ENCODE measurements at regions not wholly inside any gene's neighbourhood (a gene's known extent, or its start where the extent isn't known, plus 50 kb on each side); places are given as distances from the start of the nearest gene placed in this dataset.

GRCh38 chr4:159043861-159044260 lies 59.0 kb upstream of the RAPGEF2 start:
- no peak for DNase-seq (ENCODE audit: low spot score)
- no peak for TF ChIP-seq CTCF (IDR thresholded peaks at IDR 0.05)
- no peaks in the 10 kb centered on the region for H3K36me3 Mint-ChIP-seq (ENCODE audit: low read depth)
- H3K27me3 Mint-ChIP-seq (ENCODE audit: low read depth): no peaks in the 10 kb centered on the region
- no peaks in the 10 kb centered on the region for H3K9me3 Mint-ChIP-seq (ENCODE audit: low read depth)
- no peak overlapping the region for H3K4me3 Mint-ChIP-seq (ENCODE audit: unreplicated experiment)
- peaks cover 21% of the 10 kb centered on the region for H3K4me1 Mint-ChIP-seq (ENCODE audit: low read depth)
- no peak overlapping the region for H3K27ac Mint-ChIP-seq (ENCODE audit: unreplicated experiment)

GRCh38 chr4:159045321-159045720 lies 57.6 kb upstream of the RAPGEF2 start:
- no peak for DNase-seq (ENCODE audit: low spot score)
- no peaks in the 10 kb centered on the region for H3K36me3 Mint-ChIP-seq (ENCODE audit: low read depth)
- no peaks in the 10 kb centered on the region for H3K9me3 Mint-ChIP-seq (ENCODE audit: low read depth)
- H3K4me3 Mint-ChIP-seq (ENCODE audit: unreplicated experiment): no peak overlapping the region
- TF ChIP-seq CTCF (IDR thresholded peaks at IDR 0.05): no peak
- H3K27me3 Mint-ChIP-seq (ENCODE audit: low read depth): no peaks in the 10 kb centered on the region
- H3K27ac Mint-ChIP-seq (ENCODE audit: unreplicated experiment): peak overlapping the region; percentile 85
- H3K4me1 Mint-ChIP-seq (ENCODE audit: low read depth): peaks cover 25% of the 10 kb centered on the region

- no peaks in the 10 kb centered on the region for H3K9me3 Mint-ChIP-seq (ENCODE audit: low read depth)
- no peaks in the 10 kb centered on the region for H3K27me3 Mint-ChIP-seq (ENCODE audit: low read depth)
- H3K36me3 Mint-ChIP-seq (ENCODE audit: low read depth): no peaks in the 10 kb centered on the region
- peaks cover 30% of the 10 kb centered on the region for H3K4me1 Mint-ChIP-seq (ENCODE audit: low read depth)
- no peak overlapping the region for H3K27ac Mint-ChIP-seq (ENCODE audit: unreplicated experiment)
- DNase-seq (ENCODE audit: low spot score): no peak
- TF ChIP-seq CTCF (IDR thresholded peaks at IDR 0.05): no peak
- no peak overlapping the region for H3K4me3 Mint-ChIP-seq (ENCODE audit: unreplicated experiment)
Observed at GRCh38 chr4:159046683-159047082, 56.2 kb upstream of the RAPGEF2 start.

- Mint-ChIP-seq H3K4me1 (ENCODE audit: low read depth) (peaks cover 34% of the 10 kb centered on the region), H3K4me3 (ENCODE audit: unreplicated experiment) (no peak overlapping the region), H3K27me3 (ENCODE audit: low read depth) (no peaks in the 10 kb centered on the region), H3K27ac (ENCODE audit: unreplicated experiment) (peak overlapping the region; percentile 59), H3K36me3 (ENCODE audit: low read depth) (no peaks in the 10 kb centered on the region), H3K9me3 (ENCODE audit: low read depth) (no peaks in the 10 kb centered on the region)
- no peak for DNase-seq (ENCODE audit: low spot score)
- no peak for TF ChIP-seq CTCF (IDR thresholded peaks at IDR 0.05)
Observed at GRCh38 chr4:159047478-159048165, 55.3 kb upstream of the RAPGEF2 start.

- H3K27me3 Mint-ChIP-seq (ENCODE audit: low read depth): no peaks in the 10 kb centered on the region
- no peak for TF ChIP-seq CTCF (IDR thresholded peaks at IDR 0.05)
- peaks cover 34% of the 10 kb centered on the region for H3K4me1 Mint-ChIP-seq (ENCODE audit: low read depth)
- H3K9me3 Mint-ChIP-seq (ENCODE audit: low read depth): no peaks in the 10 kb centered on the region
- DNase-seq (ENCODE audit: low spot score): no peak
- peak overlapping the region; percentile 39 for H3K4me3 Mint-ChIP-seq (ENCODE audit: unreplicated experiment)
- H3K27ac Mint-ChIP-seq (ENCODE audit: unreplicated experiment): peak overlapping the region; percentile 59
- no peaks in the 10 kb centered on the region for H3K36me3 Mint-ChIP-seq (ENCODE audit: low read depth)
Observed at GRCh38 chr4:159048166-159048886, 54.6 kb upstream of the RAPGEF2 start.

Measured in chondrocyte (in vitro differentiated cells).